HG03135 (cell line): ENCODE measurements at regions not wholly inside any gene's neighbourhood (a gene's known extent, or its start where the extent isn't known, plus 50 kb on each side); places are given as distances from the start of the nearest gene placed in this dataset.

ENCODE experiments used
- ATAC-seq: cut with Tn5 transposase; IDR thresholded peaks from one replicate; pipeline ENCODE4 v1.9.1; 2021; ENCODE audit warnings: mild to moderate bottlenecking, moderate library complexity; ENCODE audit not compliant: unreplicated experiment

GRCh38 chr2:235343156-235343774 is 150.6 kb upstream of the AGAP1 start:
- ATAC-seq: no peak

- ATAC-seq: no peak
Measured at GRCh38 chr2:235343869-235344268, 150.0 kb upstream of the AGAP1 start.

DNA sequence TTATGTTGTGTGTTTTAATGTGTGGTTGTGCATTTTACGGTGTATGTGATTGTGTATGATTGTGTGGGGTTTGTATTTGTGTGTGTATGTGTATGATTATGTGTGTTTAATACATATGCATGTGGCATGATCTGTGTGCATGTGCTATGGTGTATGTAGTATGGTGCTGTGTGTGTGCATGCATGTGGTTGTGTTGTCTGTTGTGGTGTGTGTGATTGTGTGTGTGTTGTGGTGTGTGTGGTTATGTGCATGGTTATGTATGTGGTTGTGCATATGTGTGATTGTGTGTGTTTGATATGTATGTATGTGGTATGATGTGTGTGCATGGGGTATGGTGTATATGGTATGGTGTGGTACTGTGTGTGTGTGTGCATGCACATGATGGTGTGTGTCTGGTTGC is 148.1 kb upstream of the AGAP1 start:
- ATAC-seq: no peak

DNA sequence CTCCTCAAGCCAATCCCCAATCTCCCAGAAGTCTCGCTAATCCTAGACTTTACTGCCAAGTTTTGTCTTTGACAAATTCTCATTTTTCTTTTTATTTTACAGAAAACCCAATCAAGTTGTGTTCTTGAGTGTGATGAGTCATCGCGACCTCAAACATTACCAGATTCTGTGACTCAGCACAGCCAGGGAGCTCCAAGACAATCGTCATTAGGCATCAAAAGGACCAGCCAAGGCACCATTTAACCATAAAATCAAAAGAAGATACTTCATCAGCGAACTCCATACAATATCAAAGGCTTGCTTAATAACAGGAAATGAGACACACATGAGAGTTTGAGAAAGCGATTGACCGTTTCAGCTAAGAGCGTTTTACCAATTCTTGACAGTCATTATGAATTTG is 146.2 kb upstream of the AGAP1 start:
- no peak for ATAC-seq

DNA sequence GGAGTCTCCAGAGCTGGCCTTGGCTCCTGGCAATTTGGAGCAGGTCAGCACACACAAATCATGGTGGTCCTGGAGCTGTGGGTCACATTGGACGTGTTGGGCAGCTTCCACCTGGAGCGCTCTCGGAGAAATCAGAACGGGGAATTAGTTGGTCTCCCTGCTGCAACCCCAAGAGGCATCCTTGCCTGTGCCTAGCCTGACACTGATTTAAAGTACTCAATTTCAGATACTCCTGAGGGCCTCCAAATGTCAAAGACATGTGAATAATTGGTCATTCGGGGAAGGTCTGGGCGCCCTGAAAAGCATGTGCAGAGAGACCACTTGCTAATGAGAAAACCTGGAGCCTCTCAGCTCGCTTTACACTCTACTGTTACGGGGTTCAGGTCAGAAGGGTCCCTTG is 145.5 kb upstream of the AGAP1 start:
- no peak for ATAC-seq

DNA sequence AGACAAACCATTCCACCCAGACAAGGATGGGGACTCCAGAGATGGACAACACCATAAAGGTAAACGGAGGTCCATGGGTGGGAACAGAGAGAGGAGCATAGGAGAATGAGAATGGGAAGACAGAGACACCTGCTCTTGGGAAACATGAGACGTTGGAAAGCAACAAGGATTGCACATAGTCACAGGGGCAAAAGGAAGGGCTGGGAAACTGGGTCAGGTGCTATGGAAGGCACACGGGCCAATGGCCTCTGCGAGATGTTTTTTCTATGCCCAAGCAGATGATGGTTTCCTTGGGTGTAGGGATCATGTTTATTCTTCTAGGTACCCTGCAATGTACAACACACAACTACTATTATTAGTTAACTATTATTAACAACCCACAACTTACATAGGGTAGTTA is 143.6 kb upstream of the AGAP1 start:
- no peak for ATAC-seq

- no peak for ATAC-seq
Measured at GRCh38 chr2:235352541-235352940, 141.3 kb upstream of the AGAP1 start.

GRCh38 chr2:235357881-235358280 is 136.0 kb upstream of the AGAP1 start:
- no peak for ATAC-seq

DNA sequence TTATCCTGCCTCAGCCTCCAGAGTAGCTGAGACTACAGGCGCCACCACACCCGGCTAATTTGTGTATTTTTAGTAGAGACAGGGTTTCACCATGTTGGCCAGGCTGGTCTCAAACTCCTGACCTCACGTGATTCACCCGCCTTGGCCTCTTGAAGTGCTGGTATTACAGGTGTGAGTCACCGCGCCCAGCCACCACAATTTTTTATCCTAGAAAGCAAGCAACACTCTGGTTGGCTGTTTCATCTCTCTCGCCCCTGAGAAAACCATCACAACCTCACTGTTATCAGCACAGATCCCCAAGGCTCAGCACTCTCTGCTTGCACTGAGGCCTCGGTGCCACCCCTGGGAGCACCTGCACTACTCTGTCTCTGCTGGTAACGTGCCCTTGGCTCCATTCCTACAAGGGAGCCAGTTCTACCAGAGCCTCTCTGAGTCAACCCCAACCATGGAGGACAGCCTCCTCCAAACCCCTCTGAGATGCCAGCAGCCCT is 134.8 kb upstream of the AGAP1 start:
- no peak for ATAC-seq

DNA sequence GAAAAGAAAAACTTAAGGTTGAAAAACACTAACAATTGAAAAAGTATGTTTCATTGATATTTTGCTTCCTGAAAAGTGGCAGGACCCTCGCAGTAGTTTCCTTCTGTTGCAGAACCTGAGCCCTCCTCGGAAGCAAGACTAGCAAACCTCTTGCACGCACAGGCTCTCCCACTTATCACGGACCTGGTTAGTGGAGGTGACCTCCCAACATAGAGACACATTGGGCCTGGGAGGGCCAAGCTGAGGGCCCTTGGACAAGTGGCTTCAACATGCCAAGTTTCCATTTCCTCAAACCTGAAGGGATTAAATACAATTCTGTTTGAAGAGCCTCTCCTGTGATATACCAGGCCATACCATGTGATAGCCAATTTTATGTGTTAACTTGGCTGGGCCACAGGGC is 133.4 kb upstream of the AGAP1 start:
- no peak for ATAC-seq

- ATAC-seq: no peak
Measured at GRCh38 chr2:235365743-235366142, 128.1 kb upstream of the AGAP1 start.

DNA sequence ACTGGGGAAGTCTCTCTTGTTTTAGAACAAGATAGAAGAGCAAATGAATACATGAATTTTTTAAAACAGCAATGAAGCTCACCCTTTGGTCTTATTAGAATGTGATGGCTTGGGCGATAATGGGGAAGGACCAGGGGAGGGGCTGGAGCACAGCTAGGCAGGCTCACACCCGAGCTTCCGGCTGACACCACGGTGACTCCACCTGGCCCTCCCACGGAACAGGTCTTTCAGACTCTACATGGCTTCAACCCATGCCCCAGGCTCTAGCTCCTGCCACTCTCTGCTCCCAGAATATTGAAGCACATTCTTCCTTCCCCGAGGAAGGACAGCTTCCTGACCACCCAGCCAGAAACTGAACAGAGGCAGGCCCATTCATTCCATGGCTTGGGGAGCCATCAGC is 127.5 kb upstream of the AGAP1 start:
- ATAC-seq: no peak

GRCh38 chr2:235366807-235367206 is 127.0 kb upstream of the AGAP1 start:
- no peak for ATAC-seq

DNA sequence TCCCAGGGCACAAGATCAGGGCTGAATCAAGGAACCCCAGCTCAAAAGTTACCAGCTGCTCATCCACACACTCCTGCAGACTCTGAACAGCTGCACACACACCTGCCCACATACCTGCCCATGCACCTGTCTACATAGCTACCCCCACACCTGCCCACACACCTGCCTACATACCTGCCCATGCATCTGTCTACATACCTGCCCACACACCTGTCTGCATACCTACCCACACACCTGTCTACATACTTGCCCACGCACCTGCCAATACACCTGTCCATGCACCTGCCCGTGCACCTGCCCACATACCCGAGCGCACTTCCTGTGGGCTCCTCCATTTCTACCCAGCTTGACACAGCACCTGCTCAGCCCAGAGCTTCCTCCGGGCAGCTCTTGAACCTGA is 122.8 kb upstream of the AGAP1 start:
- ATAC-seq: no peak

GRCh38 chr2:235373171-235373570 is 120.7 kb upstream of the AGAP1 start:
- ATAC-seq: no peak

DNA sequence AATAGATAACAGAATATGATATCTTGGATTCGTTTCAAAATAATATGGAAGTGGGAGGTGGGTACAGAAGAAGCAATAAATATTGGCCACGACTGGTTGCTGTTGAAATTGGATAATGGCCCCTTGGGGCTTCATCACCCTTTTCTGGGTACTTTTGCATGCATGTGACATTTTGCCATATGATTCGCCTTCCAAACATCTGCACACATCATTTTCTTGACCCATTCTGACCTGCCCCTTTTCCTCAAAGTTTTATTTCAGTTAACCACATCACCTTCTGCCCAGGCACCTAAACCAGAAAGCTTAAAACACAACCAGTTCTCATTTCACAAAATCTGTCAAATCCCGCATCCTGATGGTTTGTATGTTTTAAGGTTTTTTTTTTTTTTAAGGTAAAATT is 116.7 kb upstream of the AGAP1 start:
- ATAC-seq: no peak

- no peak for ATAC-seq
Measured at GRCh38 chr2:235378246-235378645, 115.6 kb upstream of the AGAP1 start.

DNA sequence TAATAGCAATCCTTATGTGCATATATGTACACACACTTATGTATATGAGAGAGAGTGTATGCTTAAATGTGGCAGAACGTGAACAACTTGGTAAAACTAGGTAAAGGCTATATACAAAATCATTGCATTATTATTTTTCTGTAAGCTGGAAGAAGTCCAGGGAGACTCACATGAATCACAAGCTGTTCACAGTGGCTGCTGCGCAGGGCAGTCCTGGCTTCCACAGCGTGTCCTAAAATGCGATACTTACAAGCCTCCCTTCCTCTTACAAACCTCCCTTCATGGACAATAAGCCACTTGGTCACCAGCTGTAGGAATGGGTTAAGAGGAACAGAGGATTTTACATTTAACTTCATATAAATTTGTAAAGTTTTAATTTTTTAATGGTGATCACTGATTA is 114.9 kb upstream of the AGAP1 start:
- ATAC-seq: no peak

DNA sequence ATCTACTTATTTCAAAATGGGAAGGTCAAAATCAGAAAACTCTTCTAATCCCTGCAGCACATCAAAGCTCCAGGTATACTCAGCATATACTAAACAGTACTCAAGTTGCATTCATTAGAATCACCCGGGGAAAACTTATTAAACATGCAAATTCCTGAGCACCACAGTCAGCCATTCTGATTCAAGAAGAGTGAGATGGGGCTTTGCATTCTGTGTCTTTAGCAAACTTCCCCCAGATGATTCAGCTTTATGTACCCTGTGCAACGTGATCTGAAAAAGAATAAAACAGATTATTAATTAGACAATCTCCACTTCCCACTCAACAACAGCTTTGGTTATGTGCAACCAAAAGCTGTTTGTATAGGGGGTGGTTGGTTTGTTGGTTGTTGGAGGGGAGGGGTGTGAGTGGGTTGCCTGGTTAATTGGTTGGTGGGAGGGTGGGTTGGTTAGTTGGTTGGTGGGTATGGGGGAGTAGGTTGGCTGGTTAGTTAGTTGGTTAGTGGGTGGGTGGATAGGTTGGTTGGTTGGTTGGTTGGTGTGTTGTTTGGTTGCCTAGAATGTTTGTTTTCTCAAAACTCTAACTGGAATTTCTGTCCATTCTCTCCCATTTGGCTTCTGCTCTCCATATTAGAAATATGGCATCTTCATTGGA is 112.5 kb upstream of the AGAP1 start:
- no peak for ATAC-seq

- no peak for ATAC-seq
Measured at GRCh38 chr2:235382179-235382578, 111.7 kb upstream of the AGAP1 start.

- ATAC-seq: no peak
Measured at GRCh38 chr2:235382601-235383000, 111.2 kb upstream of the AGAP1 start.

GRCh38 chr2:235383272-235383843 is 110.5 kb upstream of the AGAP1 start:
- ATAC-seq: no peak

DNA sequence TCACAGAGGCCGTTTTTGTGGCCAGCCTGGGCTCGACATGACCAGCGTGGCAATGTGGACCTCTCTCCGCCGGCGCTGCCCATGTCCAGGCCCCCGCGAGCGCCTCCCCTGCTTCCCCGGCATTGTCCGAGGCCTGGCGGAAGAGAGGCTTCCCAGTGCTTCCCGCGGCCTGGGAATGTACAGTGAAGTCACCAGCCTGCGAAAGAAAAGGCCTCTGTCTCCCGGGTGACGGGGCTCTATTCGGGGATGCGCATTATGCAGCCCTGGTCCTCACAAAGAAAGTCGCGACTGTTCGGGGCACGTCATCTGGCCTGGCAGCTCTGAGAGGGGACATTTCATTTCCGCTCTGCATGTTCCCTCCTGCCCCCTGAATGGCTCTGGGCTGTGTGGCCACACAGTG is 109.2 kb upstream of the AGAP1 start:
- ATAC-seq: no peak
